HG03066 (cell line): ENCODE measurements at regions not wholly inside any gene's neighbourhood (a gene's known extent, or its start where the extent isn't known, plus 50 kb on each side); places are given as distances from the start of the nearest gene placed in this dataset.
"Not testable (repeated sequence)": the region's sequence is repeated elsewhere in the genome, so short reads cannot be mapped to it uniquely, and the experiment has no call there.

Source experiments
- ATAC-seq: cut with Tn5 transposase; IDR thresholded peaks from one replicate; pipeline ENCODE4 v1.9.1; 2021; ENCODE audit warnings: low read depth; ENCODE audit not compliant: unreplicated experiment

DNA sequence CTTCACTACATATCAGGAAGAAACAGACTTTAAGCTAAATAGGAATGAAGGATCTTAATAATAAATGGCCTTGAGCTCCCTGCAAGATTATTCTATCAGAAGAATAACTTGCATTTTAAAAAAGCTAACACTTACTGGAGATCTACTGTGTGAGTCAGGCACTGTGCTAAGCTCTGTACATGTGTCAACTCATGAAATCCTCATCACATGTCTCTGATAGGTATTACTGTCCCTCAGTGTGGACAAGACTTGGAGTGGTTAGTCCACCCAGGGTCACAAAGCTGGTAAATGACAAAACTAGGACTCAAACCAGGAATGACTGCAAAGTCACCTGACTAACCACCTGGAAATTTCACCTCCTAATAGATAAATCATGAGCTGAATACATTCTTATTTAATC lies 57.1 kb upstream of the KCTD7 start:
- ATAC-seq = no peak

DNA sequence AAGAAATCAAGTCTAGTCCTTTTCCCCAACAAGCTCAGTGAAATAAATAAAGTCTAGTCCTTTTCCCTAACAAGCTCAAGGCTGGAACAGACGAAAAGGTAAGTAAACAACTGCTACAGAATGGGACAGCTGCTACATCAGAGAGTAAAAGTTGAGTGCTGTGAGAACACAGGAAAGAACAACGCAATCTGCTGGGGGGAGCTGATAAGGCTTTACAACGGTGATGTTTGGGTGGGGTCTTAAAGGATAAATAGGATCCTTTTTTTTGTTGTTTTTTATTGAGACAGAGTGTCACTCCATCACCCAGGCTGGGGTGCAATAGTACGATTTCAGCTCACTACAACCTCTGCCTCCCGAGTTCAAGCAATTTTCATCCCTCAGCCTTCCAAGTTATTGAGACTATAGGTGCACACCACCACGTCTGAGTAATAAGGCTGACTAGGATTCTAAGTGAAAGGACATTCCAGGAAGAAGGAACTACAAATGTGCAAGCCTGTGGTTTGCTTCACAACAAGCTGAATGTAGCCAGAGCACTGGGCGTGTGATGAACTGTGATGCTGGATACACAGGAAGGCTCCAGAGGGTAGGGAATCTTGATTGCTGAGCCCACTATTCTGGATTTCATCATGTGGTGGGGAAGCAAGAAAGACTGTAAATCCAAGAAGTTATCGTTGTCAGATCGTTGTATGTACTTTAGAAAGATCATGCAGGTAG lies 54.7 kb upstream of the KCTD7 start:
- ATAC-seq = not testable (repeated sequence)

DNA sequence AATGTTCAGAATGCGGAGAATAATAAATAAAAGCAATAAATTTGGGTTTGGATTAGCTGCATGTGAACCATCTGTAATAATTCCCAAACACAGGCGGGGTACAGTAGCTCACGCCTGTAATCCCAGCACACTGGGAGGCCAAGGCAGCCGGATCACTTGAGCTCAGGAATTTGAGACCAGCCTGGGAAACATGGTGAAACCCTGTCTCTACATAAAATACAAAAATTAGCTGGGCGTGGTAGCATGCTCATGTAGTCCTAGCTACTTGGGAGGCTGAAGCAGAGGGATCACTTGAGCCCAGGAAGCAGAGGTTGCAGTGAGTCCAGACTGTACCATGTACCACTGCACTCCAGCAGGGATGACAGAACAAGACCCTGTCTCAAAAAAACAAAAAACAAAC lies 53.9 kb upstream of the KCTD7 start:
- ATAC-seq = not testable (repeated sequence)

DNA sequence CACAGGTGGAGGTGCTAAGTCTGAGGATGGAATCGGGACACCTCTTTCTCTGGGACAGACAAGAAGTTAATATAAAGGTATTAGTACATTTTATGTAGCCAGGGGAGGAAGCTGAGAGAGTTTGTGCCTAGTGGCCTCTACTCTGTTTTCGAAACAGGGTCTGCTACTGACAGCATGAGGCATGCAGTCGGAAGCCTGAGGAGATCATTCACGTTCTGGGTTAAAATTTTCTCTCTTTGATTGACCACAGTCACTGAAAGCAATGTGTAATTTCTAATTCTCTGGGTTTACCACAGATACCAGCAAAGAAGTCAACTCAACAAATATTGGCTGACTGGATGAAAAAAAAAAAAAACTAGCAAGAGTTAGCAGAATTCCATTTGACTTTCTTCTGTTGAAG lies 53.3 kb upstream of the KCTD7 start:
- no peak for ATAC-seq

DNA sequence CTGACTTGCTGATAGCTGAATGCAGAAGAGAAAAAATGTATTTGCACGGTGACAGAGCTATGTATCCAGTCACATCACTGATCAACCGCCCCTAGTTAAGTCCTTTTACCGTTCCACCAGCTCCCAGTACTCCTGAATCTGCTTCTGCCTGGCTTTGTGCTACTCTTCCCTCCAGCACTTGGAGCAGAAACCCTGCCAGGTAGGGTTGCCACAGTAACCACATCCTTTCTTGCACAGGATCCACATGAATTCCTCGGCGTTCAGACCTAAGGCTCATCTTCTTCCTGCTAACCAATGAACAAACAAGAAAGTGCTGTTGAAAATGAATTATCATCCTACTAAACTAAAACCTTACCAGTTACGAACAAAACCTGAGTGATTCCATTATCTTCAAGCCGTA lies 52.0 kb upstream of the KCTD7 start:
- ATAC-seq = no peak
